Muscle of leg (tissue), 3 donors: ENCODE measurements at regions not wholly inside any gene's neighbourhood (a gene's known extent, or its start where the extent isn't known, plus 50 kb on each side); places are given as distances from the start of the nearest gene placed in this dataset.

Experiments
- DNase-seq: peaks from one replicate; pipeline ENCODE4 v3.0.0; 2013
- H3K27ac ChIP-seq: one replicate; pipeline ENCODE4 v1.5.1; 2013; ENCODE audit warnings: mild to moderate bottlenecking, low read length, control low read depth
- H3K27me3 ChIP-seq: one replicate; pipeline ENCODE4 v1.6.1; 2013; ENCODE audit warnings: low read length; ENCODE audit not compliant: control insufficient read depth, insufficient read depth
- H3K36me3 ChIP-seq: one replicate; pipeline ENCODE4 v1.6.1; 2013; ENCODE audit warnings: low read length; ENCODE audit not compliant: control insufficient read depth, insufficient read depth
- H3K4me1 ChIP-seq: one replicate; pipeline ENCODE4 v1.6.1; 2013; ENCODE audit warnings: low read length; ENCODE audit not compliant: control insufficient read depth, insufficient read depth
- H3K4me3 ChIP-seq: one replicate; pipeline ENCODE4 v1.5.1; 2013; ENCODE audit warnings: low read length, control low read depth
- H3K9me3 ChIP-seq: replicated peaks from 2 replicates; pipeline ENCODE4 v1.6.1; 2013; ENCODE audit warnings: low read depth, low read length; ENCODE audit not compliant: control insufficient read depth
- WGBS: methylation state at CpG from one replicate; pipeline ENCODE4 v1.1.5; 2013; ENCODE audit warnings: missing lambda C conversion rate; ENCODE audit not compliant: insufficient coverage; 5-methylcytosine and 5-hydroxymethylcytosine counted together

DNA sequence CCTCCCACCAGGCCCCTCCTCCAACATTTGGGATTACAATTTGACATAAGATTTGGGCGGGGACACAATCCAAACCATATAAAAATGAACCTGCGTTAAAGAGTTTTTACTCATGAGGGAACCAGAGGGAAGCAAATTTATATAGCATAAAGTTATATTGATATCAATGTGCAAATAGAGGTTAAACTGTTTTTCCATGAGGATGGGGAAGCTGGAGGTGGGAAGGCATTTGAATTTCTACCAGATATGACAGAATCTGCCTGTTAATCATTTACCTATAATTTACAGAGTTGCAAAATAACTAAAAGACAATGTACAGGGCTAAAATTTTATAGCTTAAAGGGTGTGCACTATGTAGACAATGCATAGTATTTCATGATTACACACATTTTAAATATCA, 322.0 kb upstream of the FKBP1C start:
- Histone ChIP-seq H3K4me3 (no peak overlapping the region), H3K4me1 (no peaks in the 10 kb centered on the region), H3K27me3 (no peaks in the 10 kb centered on the region), H3K9me3 (no peaks in the 10 kb centered on the region), H3K27ac (no peak overlapping the region), H3K36me3 (no peaks in the 10 kb centered on the region)
- DNase-seq, result no peak
- no CpG with 5 or more reads among the region's 2 CpGs for WGBS

DNA sequence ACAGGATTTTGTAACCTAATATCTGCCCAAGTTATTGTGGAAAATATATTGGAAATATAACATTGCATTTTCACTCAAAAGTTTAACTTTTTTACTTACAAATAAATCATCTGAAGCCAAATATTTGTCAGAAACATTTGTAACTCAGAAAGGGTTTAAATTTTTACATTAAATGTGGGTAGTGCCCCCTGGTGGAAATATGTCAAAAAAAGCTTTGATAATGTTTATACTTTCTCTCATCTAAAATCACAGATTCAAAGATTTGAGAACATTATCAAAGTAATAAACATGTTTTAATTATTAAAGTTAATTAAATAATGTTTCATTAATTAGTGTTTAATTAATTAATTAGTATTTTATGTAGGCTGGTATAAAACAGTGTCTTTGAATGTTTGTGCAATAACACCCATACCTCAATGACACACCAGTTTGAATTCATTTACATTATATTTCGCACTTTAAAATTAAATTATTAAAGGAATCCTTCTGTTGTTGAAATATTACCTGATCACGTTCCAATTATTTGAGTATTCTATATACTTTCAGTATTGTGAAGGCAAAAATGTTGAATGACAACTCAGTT, 320.1 kb upstream of the FKBP1C start:
- peak; percentile 0 for DNase-seq
- H3K36me3 ChIP-seq, result no peaks in the 10 kb centered on the region
- no peaks in the 10 kb centered on the region for H3K4me1 ChIP-seq
- no peaks in the 10 kb centered on the region for H3K9me3 ChIP-seq
- no peaks in the 10 kb centered on the region for H3K27me3 ChIP-seq
- no peak overlapping the region for H3K4me3 ChIP-seq
- WGBS, result no CpG with 5 or more reads among the region's 2 CpGs
- H3K27ac ChIP-seq, result no peak overlapping the region

DNA sequence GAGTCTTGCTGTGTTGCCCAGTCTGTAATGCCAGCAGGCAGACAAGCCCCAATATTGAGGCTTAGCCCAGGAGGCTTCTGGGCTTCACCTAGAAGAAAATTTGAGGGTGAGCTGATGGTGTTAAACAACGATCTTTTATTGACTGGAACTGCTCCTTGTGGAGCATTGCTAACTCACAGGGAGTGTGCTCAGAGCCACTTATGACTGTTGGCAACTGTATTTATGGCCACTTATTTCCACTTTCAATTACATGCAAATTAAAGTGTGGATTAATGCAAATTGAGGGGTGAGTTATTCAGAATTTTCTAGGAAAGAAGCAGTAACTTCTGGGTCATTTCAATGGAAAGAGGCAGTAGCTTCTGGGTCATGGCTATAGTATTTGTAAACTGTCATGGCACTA, 317.2 kb upstream of the FKBP1C start:
- no peaks in the 10 kb centered on the region for H3K4me1 ChIP-seq
- H3K4me3 ChIP-seq, result no peak overlapping the region
- no peaks in the 10 kb centered on the region for H3K27me3 ChIP-seq
- no peaks in the 10 kb centered on the region for H3K9me3 ChIP-seq
- H3K36me3 ChIP-seq, result no peaks in the 10 kb centered on the region
- DNase-seq, result no peak
- WGBS, result 100% methylated on average over 1 of the region's 1 CpG
- no peak overlapping the region for H3K27ac ChIP-seq

DNA sequence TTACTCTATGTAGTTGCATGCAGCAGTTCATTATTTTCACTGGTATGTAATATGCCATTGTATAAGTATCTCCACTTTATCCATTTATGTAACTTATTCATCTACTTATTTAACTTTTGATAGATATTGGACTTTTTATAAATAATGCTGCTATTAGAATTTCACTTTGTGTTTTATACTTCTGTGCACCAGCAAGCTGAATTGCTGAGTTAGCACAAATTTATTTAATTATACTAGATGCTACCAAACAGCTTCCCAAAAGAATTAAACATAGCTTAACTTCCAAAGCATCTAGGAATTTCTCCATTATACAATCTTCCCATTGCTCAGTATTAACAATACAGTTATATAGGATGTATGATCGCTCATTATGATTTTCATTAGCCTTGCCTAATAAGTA, 308.0 kb upstream of the FKBP1C start:
- no peak overlapping the region for H3K27ac ChIP-seq
- no CpG with 5 or more reads among the region's 1 CpG for WGBS
- H3K36me3 ChIP-seq, result no peaks in the 10 kb centered on the region
- H3K4me1 ChIP-seq, result no peaks in the 10 kb centered on the region
- no peak for DNase-seq
- no peak overlapping the region for H3K4me3 ChIP-seq
- H3K27me3 ChIP-seq, result no peaks in the 10 kb centered on the region
- H3K9me3 ChIP-seq, result peaks cover 8% of the 10 kb centered on the region

DNA sequence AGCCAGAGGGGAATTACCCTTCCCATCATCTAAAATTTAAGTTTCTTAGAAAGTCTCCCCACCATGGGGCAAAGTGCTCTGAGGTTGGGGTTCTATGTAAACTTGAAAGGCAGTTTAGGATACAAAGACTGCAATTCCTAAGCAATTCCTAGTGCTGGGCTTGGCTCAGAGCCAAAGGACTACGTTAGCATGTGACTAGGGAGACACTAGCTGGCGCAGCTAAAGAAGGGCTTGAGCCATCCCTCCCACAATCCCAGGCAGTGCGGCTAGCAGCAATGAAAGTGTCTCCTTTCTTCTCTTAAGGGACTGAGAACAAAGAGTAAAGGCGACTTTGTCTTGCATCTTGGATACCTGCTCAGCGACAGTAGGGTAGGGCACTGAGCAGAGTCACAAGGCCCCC, 306.6 kb upstream of the FKBP1C start:
- no peaks in the 10 kb centered on the region for H3K27me3 ChIP-seq
- DNase-seq, result peak; percentile 0
- H3K27ac ChIP-seq, result no peak overlapping the region
- H3K4me1 ChIP-seq, result no peaks in the 10 kb centered on the region
- H3K9me3 ChIP-seq, result peaks cover 8% of the 10 kb centered on the region
- H3K36me3 ChIP-seq, result no peaks in the 10 kb centered on the region
- H3K4me3 ChIP-seq, result no peak overlapping the region
- WGBS, result 100% methylated on average over 2 of the region's 5 CpGs

DNA sequence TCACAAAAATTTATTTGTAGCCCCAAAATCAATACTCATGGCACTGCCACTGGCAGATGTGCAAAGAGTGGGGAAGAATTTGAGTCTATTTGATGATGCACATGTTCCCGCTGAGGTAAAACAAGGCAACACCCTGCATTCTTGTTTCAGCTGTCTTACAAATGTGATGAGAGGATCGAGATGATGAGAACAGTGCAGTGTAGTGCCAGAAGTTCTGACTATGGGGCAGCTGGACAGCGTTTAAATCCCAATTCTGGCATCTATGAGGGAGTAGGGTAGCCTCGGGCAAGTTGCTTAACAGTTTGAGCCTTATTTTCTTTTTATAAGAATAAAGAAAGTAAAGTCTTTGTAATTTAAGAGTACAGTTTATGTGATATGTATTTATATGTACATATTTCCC, 296.7 kb upstream of the FKBP1C start:
- Histone ChIP-seq H3K27me3 (no peaks in the 10 kb centered on the region), H3K4me3 (no peak overlapping the region)
- WGBS, result 54% methylated on average over 2 of the region's 4 CpGs

DNA sequence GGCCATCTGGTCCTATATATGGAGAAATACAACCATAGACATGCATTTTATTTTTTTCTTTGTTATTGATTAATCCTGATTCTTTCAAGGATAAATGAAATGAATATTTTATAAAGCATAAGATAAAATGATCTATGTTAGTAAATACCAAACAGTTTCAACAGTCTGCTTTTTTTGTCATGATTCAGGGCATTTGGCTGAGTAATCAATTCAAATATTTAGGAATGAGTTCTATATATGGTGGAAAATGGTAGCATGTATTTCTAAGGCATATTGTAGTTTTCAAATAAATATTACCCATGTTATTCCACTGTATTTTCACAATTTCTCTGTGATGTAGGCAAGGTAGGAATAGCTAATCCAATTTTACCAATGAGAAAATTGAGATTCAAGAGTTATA, 287.5 kb upstream of the FKBP1C start:
- H3K27me3 ChIP-seq, result no peaks in the 10 kb centered on the region
- no peak overlapping the region for H3K4me3 ChIP-seq
- DNase-seq, result no peak
- no peaks in the 10 kb centered on the region for H3K36me3 ChIP-seq
- H3K9me3 ChIP-seq, result no peaks in the 10 kb centered on the region
- no peaks in the 10 kb centered on the region for H3K4me1 ChIP-seq
- H3K27ac ChIP-seq, result no peak overlapping the region

More for the DNA sequence above, 296.7 kb upstream of the FKBP1C start:
- Histone ChIP-seq H3K27ac (no peak overlapping the region), H3K36me3 (no peaks in the 10 kb centered on the region), H3K9me3 (peaks cover 3% of the 10 kb centered on the region), H3K4me1 (no peaks in the 10 kb centered on the region)
- no peak for DNase-seq

DNA sequence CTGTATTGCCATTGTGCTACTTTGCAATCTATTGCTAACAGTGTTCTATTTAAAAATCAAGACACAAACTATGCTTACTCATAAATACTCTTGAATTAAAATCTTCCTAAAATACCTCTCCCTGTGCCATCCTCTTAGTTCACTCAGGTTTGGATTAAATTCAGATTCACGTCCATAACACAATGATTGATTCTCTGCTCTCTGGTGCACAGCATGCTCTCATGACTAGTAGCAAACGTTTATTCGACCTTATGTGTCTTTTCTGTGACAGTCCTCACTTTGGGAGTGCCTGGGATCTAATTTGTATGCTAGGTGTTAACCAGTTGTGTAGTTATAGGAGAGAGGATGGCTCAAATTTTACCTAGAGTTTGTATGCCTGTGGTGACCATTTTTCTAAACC, 270.4 kb upstream of the FKBP1C start:
- H3K36me3 ChIP-seq, result no peaks in the 10 kb centered on the region
- no peak overlapping the region for H3K4me3 ChIP-seq
- peaks cover 9% of the 10 kb centered on the region for H3K9me3 ChIP-seq
- no peak overlapping the region for H3K27ac ChIP-seq
- H3K27me3 ChIP-seq, result no peaks in the 10 kb centered on the region
- WGBS, result 36% methylated on average over 3 of the region's 3 CpGs
- DNase-seq, result no peak
- H3K4me1 ChIP-seq, result no peaks in the 10 kb centered on the region

DNA sequence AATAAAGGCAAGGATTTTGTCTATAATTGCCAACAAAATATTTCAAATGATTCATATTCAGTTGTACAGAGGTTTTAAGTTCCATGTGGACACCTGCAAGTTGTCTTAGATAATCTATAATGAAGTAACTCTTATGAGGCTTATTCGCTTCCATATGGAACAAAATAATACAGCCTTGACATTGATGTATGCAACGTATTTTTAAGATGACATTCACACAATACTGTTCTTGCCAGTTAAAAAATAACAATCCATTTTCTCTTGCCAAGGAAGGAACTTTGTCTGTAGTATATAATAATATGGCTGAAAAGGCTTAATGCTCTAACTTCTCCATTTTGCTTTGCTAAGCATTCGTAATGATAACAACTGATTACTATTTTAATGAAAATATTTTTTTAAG, 269.3 kb upstream of the FKBP1C start:
- no peaks in the 10 kb centered on the region for H3K4me1 ChIP-seq
- no CpG with 5 or more reads among the region's 3 CpGs for WGBS
- no peak for DNase-seq
- no peak overlapping the region for H3K4me3 ChIP-seq
- no peak overlapping the region for H3K27ac ChIP-seq
- no peaks in the 10 kb centered on the region for H3K27me3 ChIP-seq
- peaks cover 9% of the 10 kb centered on the region for H3K9me3 ChIP-seq
- no peaks in the 10 kb centered on the region for H3K36me3 ChIP-seq

DNA sequence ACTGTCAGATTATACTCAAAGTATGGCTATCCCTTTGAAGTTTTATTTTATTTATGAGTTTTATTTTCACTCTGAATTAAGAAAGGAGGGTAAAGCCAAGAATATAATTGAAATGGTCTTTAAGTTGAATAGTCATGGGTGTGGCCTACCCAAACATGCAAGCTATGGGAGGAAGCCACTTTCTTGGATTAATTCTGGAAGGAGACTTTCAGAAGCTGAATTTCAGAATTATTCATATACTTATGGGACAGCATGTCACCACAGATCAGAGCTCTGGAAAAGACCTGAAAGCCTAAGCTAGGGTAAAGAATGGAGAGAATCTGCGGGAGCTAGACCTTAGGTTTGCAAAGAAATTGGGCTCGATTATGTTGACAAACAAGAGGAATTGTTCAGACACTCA, 242.4 kb upstream of the FKBP1C start:
- Histone ChIP-seq H3K9me3 (no peaks in the 10 kb centered on the region), H3K27ac (no peak overlapping the region), H3K36me3 (no peaks in the 10 kb centered on the region), H3K4me3 (no peak overlapping the region), H3K4me1 (no peaks in the 10 kb centered on the region), H3K27me3 (no peaks in the 10 kb centered on the region)
- WGBS, result 86% methylated on average over 2 of the region's 2 CpGs
- no peak for DNase-seq

DNA sequence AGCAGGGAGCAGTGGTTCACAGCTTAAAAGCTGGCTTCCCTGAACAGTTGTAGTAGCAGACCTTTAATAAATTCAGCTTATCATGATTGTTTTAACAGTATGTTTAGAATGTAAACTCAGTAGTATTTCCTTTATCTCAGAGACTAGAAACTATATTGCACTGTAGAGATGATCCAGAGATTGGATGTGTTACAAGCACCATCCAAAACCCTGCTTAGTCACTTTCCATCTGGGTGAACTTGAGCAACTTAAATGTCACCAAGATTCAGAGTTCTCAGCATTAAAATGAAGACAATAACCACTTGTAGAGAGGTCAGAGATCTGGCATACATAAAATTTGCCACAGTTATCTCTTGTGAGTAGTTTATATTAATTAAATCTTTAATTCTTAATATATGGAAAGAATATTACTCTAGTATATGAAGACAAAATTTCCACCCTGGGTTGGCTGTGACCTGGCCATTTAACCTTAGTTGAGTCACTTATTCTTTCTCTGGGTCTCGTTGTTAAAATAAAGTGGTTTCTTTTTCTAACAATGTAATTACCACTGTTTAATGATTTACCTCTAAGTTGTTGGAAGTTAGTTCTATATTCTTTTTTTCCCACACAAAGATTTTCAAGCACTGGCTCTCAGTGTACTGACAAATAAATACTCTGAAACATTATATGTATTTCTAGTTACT, 239.2 kb upstream of the FKBP1C start:
- no peaks in the 10 kb centered on the region for H3K27me3 ChIP-seq
- no peaks in the 10 kb centered on the region for H3K4me1 ChIP-seq
- WGBS, result no CpG with 5 or more reads among the region's 1 CpG
- no peak for DNase-seq
- H3K36me3 ChIP-seq, result no peaks in the 10 kb centered on the region
- no peak overlapping the region for H3K4me3 ChIP-seq
- no peaks in the 10 kb centered on the region for H3K9me3 ChIP-seq
- no peak overlapping the region for H3K27ac ChIP-seq
